ENCODE measurements at regions not wholly inside any gene's neighbourhood (a gene's known extent, or its start where the extent isn't known, plus 50 kb on each side); places are given as distances from the start of the nearest gene placed in this dataset.

GRCh38 chr6:155996151-155996550 lies 540.5 kb upstream of the NOX3 start:
- no peaks in the 10 kb centered on the region for H4K20me1 ChIP-seq (ENCODE audit: insufficient read depth)
- H3K4me3 ChIP-seq (replicated peaks in 1 of 2; ENCODE audit: low read depth in 1 of 2, low read length in 2 of 2): no peak overlapping the region
- H3K9me2 ChIP-seq (ENCODE audit: insufficient read depth): no peaks in the 10 kb centered on the region
- H3K27me3 ChIP-seq (ENCODE audit: insufficient read depth, low read length): no peaks in the 10 kb centered on the region
- intact Hi-C loops (cut with micrococcal nuclease): no loop called here
- H3K27ac ChIP-seq (ENCODE audit: low read depth, low read length): no peak overlapping the region
- ChIA-PET RAD21 (ENCODE audit: low non-redundant PET in 1 of 2, low total read pairs in 2 of 2, uncharacterized antibody in 2 of 2, unreplicated experiment in 2 of 2) (no interaction called here), POLR2A (no interaction called here), CTCF (no interaction called here)
- H3K79me2 ChIP-seq (ENCODE audit: insufficient read depth, low read length): no peaks in the 10 kb centered on the region
- H3K4me2 ChIP-seq (ENCODE audit: low read length): no peak overlapping the region
- TF ChIP-seq TCF7L2 (IDR thresholded peaks at IDR 0.05; ENCODE audit: borderline replicate concordance, extremely low read depth, insufficient read depth, insufficient read length): no peak
- no peak for TF ChIP-seq EZH2 (IDR thresholded peaks at IDR 0.05)
- TF ChIP-seq EGR1 (IDR thresholded peaks at IDR 0.05; ENCODE audit: low read depth): no peak
- no peak for TF ChIP-seq CBX3 (IDR thresholded peaks at IDR 0.05; ENCODE audit: low read depth)
- TF ChIP-seq CEBPB (IDR thresholded peaks at IDR 0.05; ENCODE audit: low read depth): no peak
- no peaks in the 10 kb centered on the region for H3K36me3 ChIP-seq (ENCODE audit: control insufficient read depth in 1 of 2, insufficient read depth in 2 of 2, low read length in 2 of 2)
- no peak for ATAC-seq
- no TSS peak for BruUV-seq (replicated peaks)
- DNase-seq (ENCODE audit: low read depth, low spot score): no peak
- H3K9ac ChIP-seq (ENCODE audit: low read length): no peak overlapping the region
- H3K9me3 ChIP-seq (ENCODE audit: control insufficient read depth in 1 of 2, insufficient read depth in 1 of 2, low read depth in 1 of 2, low read length in 2 of 2): no peaks in the 10 kb centered on the region
- H2AFZ ChIP-seq (ENCODE audit: low read depth, low read length, poor library complexity, severe bottlenecking): no peak overlapping the region
- no peaks in the 10 kb centered on the region for H3K4me1 ChIP-seq (ENCODE audit: control insufficient read depth in 1 of 2, insufficient read depth in 2 of 2, low read length in 2 of 2)

- ATAC-seq (no peak), DNase-seq (ENCODE audit: low read depth, low spot score) (no peak)
- Histone ChIP-seq H2AFZ (ENCODE audit: low read depth, low read length, poor library complexity, severe bottlenecking) (no peak overlapping the region), H3K4me2 (ENCODE audit: low read length) (no peak overlapping the region), H3K79me2 (ENCODE audit: insufficient read depth, low read length) (no peaks in the 10 kb centered on the region), H3K9me3 (ENCODE audit: control insufficient read depth in 1 of 2, insufficient read depth in 1 of 2, low read depth in 1 of 2, low read length in 2 of 2) (no peaks in the 10 kb centered on the region), H3K27ac (ENCODE audit: low read depth, low read length) (no peak overlapping the region), H3K27me3 (ENCODE audit: insufficient read depth, low read length) (no peaks in the 10 kb centered on the region), H3K9me2 (ENCODE audit: insufficient read depth) (no peaks in the 10 kb centered on the region), H3K4me3 (replicated peaks in 1 of 2; ENCODE audit: low read depth in 1 of 2, low read length in 2 of 2) (no peak overlapping the region), H3K36me3 (ENCODE audit: control insufficient read depth in 1 of 2, insufficient read depth in 2 of 2, low read length in 2 of 2) (no peaks in the 10 kb centered on the region), H3K4me1 (ENCODE audit: control insufficient read depth in 1 of 2, insufficient read depth in 2 of 2, low read length in 2 of 2) (no peaks in the 10 kb centered on the region), H3K9ac (ENCODE audit: low read length) (no peak overlapping the region), H4K20me1 (ENCODE audit: insufficient read depth) (no peaks in the 10 kb centered on the region)
- RAD21 ChIA-PET (ENCODE audit: low non-redundant PET in 1 of 2, low total read pairs in 2 of 2, uncharacterized antibody in 2 of 2, unreplicated experiment in 2 of 2): no interaction called here
- CTCF ChIA-PET: no interaction called here
- intact Hi-C loops (cut with micrococcal nuclease): no loop called here
- BruUV-seq (replicated peaks): no TSS peak
- TF ChIP-seq SP1 (IDR thresholded peaks at IDR 0.05; ENCODE audit: low read depth) (no peak), CBX3 (IDR thresholded peaks at IDR 0.05; ENCODE audit: low read depth) (no peak)
- POLR2A ChIA-PET: no interaction called here
Measured at GRCh38 chr6:155995281-155995680, 539.6 kb upstream of the NOX3 start.
